ENCODE measurements at regions not wholly inside any gene's neighbourhood (a gene's known extent, or its start where the extent isn't known, plus 50 kb on each side); places are given as distances from the start of the nearest gene placed in this dataset.

DNA sequence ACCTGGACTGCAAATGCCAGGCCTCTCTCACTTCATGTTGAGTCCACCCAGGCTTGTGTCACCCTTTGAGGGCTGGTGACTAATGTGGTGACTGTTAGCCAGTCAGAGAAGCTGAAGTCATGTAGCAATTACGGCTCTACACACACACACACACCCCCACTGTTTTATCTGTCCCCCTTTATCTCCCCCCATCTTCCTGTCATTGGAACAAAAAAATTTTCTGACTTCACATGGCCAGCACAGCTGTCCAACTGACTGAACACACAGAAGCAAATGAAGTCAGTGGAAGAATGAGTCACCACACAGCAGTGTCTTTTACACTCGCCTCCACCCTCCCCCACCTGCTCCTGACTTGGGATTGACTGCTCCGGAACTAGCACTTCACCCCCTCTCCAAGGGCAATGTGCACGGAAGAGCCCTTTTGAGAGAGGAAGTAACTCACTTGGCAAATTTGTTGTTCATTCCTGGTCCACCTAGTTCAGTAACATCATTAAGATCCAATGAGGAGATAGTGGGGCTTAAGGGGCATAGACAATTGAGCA is 198.0 kb downstream of the RNF144B start:
- no peaks in the 10 kb centered on the region for H4K20me1 ChIP-seq (ENCODE audit: insufficient read depth)
- peaks cover 5% of the 10 kb centered on the region for H3K4me1 ChIP-seq (ENCODE audit: low read depth, poor library complexity, severe bottlenecking)
- no peak overlapping the region for H3K27ac ChIP-seq
- TF ChIP-seq, protein P1, sequence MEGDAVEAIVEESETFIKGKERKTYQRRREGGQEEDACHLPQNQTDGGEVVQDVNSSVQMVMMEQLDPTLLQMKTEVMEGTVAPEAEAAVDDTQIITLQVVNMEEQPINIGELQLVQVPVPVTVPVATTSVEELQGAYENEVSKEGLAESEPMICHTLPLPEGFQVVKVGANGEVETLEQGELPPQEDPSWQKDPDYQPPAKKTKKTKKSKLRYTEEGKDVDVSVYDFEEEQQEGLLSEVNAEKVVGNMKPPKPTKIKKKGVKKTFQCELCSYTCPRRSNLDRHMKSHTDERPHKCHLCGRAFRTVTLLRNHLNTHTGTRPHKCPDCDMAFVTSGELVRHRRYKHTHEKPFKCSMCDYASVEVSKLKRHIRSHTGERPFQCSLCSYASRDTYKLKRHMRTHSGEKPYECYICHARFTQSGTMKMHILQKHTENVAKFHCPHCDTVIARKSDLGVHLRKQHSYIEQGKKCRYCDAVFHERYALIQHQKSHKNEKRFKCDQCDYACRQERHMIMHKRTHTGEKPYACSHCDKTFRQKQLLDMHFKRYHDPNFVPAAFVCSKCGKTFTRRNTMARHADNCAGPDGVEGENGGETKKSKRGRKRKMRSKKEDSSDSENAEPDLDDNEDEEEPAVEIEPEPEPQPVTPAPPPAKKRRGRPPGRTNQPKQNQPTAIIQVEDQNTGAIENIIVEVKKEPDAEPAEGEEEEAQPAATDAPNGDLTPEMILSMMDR (conservative IDR thresholded peaks at IDR 0.05; ENCODE audit: low read depth, low read length) = no peak
- H3K27me3 ChIP-seq (ENCODE audit: insufficient read depth, low read depth) = no peaks in the 10 kb centered on the region
- H3K4me2 ChIP-seq = no peak overlapping the region
- no peaks in the 10 kb centered on the region for H3K36me3 ChIP-seq (ENCODE audit: insufficient read depth)
- no peaks in the 10 kb centered on the region for H3K79me2 ChIP-seq (ENCODE audit: insufficient read depth, low read depth)
- H3K9ac ChIP-seq = no peak overlapping the region
- H2AFZ ChIP-seq (ENCODE audit: low read depth) = no peak overlapping the region
- H3K4me3 ChIP-seq (IDR thresholded peaks at IDR 0.05; ENCODE audit: insufficient read depth, low read depth, low read length) = no peak overlapping the region

DNA sequence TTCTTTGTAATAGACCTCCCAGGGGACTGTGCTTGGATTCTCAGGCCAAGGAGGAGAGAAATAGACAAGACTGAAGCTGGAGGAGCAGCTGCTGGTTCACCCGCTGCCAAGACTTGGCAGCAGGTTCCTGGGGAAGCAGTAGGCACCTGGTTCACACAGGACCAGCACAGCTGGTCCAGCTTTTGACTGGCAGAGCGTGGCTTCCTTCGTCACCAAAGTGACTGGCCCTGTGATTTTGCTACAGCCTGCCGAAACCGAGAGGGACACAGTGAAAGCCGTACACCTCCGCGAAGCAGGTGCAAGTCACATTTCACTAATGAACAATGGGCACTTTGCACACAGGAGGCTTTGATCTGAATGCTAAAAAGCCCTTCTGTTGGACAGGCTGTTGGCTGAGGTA is 199.0 kb downstream of the RNF144B start:
- Histone ChIP-seq H3K36me3 (ENCODE audit: insufficient read depth) (no peaks in the 10 kb centered on the region), H3K9ac (no peak overlapping the region), H3K4me1 (ENCODE audit: low read depth, poor library complexity, severe bottlenecking) (peaks cover 5% of the 10 kb centered on the region), H4K20me1 (ENCODE audit: insufficient read depth) (no peaks in the 10 kb centered on the region), H3K4me2 (no peak overlapping the region; the same call in 1 of the 2 replicates), H3K27ac (no peak overlapping the region), H3K4me3 (IDR thresholded peaks at IDR 0.05; ENCODE audit: insufficient read depth, low read depth, low read length) (no peak overlapping the region), H3K27me3 (ENCODE audit: insufficient read depth, low read depth) (no peaks in the 10 kb centered on the region), H2AFZ (ENCODE audit: low read depth) (no peak overlapping the region), H3K79me2 (ENCODE audit: insufficient read depth, low read depth) (no peaks in the 10 kb centered on the region)
- TF ChIP-seq, protein P1 (conservative IDR thresholded peaks at IDR 0.05; ENCODE audit: low read depth, low read length) = no peak

DNA sequence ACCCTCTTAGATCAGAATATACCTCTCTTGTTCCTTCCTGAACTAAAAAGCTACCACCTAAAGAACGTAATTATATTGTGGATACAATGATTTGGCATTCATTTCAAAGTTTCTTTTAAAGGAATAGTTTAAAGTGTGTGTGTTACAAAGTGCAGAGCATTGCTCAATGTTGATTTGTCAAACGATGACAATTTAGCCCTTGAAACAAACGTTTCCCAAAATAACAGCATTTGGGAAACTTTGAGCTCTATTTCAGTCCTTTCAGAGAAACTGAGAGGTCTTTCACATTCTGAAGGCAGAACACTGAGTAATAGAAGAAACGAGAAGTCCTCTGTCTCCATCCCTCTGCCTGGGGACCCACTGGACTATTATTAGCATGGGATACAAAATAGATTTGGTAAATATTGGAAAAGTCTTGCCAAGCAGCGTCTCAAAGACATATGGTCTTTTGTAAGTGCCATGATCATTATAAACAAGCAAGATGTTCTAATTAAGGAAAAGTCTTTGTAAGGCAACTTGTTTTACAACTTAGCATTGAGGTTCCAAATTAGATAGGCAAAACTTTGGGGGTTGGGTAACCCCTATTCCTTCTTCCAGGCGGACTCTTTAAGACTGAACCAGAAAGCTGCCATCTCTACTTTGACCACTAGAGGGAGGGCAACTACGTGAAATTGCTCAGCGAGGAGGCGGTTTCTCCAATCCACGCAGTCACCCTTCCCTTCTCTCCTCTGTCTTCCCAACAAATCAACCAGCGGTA is 208.8 kb downstream of the RNF144B start:
- H4K20me1 ChIP-seq (ENCODE audit: insufficient read depth) = no peaks in the 10 kb centered on the region
- H3K36me3 ChIP-seq (ENCODE audit: insufficient read depth) = no peaks in the 10 kb centered on the region
- no peaks in the 10 kb centered on the region for H3K27me3 ChIP-seq (ENCODE audit: insufficient read depth, low read depth)
- H2AFZ ChIP-seq (ENCODE audit: low read depth) = no peak overlapping the region
- no peak overlapping the region for H3K4me3 ChIP-seq (IDR thresholded peaks at IDR 0.05; ENCODE audit: insufficient read depth, low read depth, low read length)
- H3K27ac ChIP-seq = no peak overlapping the region
- H3K79me2 ChIP-seq (ENCODE audit: insufficient read depth, low read depth) = no peaks in the 10 kb centered on the region
- no peak overlapping the region for H3K4me2 ChIP-seq
- no peak overlapping the region for H3K9ac ChIP-seq
- TF ChIP-seq, protein P1 (conservative IDR thresholded peaks at IDR 0.05; ENCODE audit: low read depth, low read length) = peak; percentile 94
- H3K4me1 ChIP-seq (ENCODE audit: low read depth, poor library complexity, severe bottlenecking) = no peaks in the 10 kb centered on the region

DNA sequence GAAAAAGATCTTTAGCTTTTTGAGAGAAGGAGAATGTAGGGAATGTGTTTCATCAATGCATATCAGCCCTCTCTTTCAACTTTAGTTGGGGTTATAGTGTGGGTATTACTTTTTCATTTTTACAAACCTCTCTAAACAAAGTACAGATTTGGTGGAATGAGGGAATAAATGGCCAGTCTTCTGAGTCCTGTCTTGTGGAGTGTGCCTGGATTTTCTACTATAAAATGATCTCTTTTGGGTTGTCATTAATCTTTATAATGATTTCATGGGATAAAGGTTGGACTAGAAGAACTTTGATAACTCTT is 209.3 kb downstream of the RNF144B start:
- Histone ChIP-seq H3K4me1 (ENCODE audit: low read depth, poor library complexity, severe bottlenecking) (no peaks in the 10 kb centered on the region), H4K20me1 (ENCODE audit: insufficient read depth) (no peaks in the 10 kb centered on the region), H3K36me3 (ENCODE audit: insufficient read depth) (no peaks in the 10 kb centered on the region), H3K79me2 (ENCODE audit: insufficient read depth, low read depth) (no peaks in the 10 kb centered on the region), H3K27ac (no peak overlapping the region), H3K4me2 (no peak overlapping the region), H3K27me3 (ENCODE audit: insufficient read depth, low read depth) (no peaks in the 10 kb centered on the region), H3K9ac (no peak overlapping the region), H2AFZ (ENCODE audit: low read depth) (no peak overlapping the region), H3K4me3 (IDR thresholded peaks at IDR 0.05; ENCODE audit: insufficient read depth, low read depth, low read length) (no peak overlapping the region)
- TF ChIP-seq, protein P1 (conservative IDR thresholded peaks at IDR 0.05; ENCODE audit: low read depth, low read length) = no peak; the same call in 1 of the 2 replicates
